ENCODE measurements at regions not wholly inside any gene's neighbourhood (a gene's known extent, or its start where the extent isn't known, plus 50 kb on each side); places are given as distances from the start of the nearest gene placed in this dataset.
"Not testable (repeated sequence)": the region's sequence is repeated elsewhere in the genome, so short reads cannot be mapped to it uniquely, and the experiment has no call there.

- no peak for DNase-seq (ENCODE audit: low spot score)
Observed at GRCh38 chr11:28808771-28809170, 700.6 kb downstream of the METTL15 start.

- DNase-seq (ENCODE audit: low spot score): no peak
Observed at GRCh38 chr11:28799316-28799715, 691.1 kb downstream of the METTL15 start.

- no peak for DNase-seq (ENCODE audit: low spot score)
Observed at GRCh38 chr11:28798286-28798685, 690.1 kb downstream of the METTL15 start.

- DNase-seq (ENCODE audit: low spot score): no peak
Observed at GRCh38 chr11:28797536-28797935, 689.3 kb downstream of the METTL15 start.

- no peak for DNase-seq (ENCODE audit: low spot score)
Observed at GRCh38 chr11:28794405-28794804, 686.2 kb downstream of the METTL15 start.

- no peak for DNase-seq (ENCODE audit: low spot score)
Observed at GRCh38 chr11:28793282-28793738, 685.1 kb downstream of the METTL15 start.

- DNase-seq (ENCODE audit: low spot score): no peak
Observed at GRCh38 chr11:28792856-28793255, 684.7 kb downstream of the METTL15 start.

GRCh38 chr11:28787897-28788296 lies 679.7 kb downstream of the METTL15 start:
- not testable (repeated sequence) for DNase-seq (ENCODE audit: low spot score)

GRCh38 chr11:28777126-28777525 lies 668.9 kb downstream of the METTL15 start:
- no peak for DNase-seq (ENCODE audit: low spot score)

GRCh38 chr11:28773606-28774005 lies 665.4 kb downstream of the METTL15 start:
- no peak for DNase-seq (ENCODE audit: low spot score)

GRCh38 chr11:28770806-28771205 lies 662.6 kb downstream of the METTL15 start:
- DNase-seq (ENCODE audit: low spot score): no peak

- no peak for DNase-seq (ENCODE audit: low spot score)
Observed at GRCh38 chr11:28767574-28767973, 659.4 kb downstream of the METTL15 start.

GRCh38 chr11:28763876-28764275 lies 655.7 kb downstream of the METTL15 start:
- DNase-seq (ENCODE audit: low spot score): no peak

GRCh38 chr11:28763151-28763550 lies 655.0 kb downstream of the METTL15 start:
- DNase-seq (ENCODE audit: low spot score): no peak

GRCh38 chr11:28760676-28761390 lies 652.6 kb downstream of the METTL15 start:
- DNase-seq (ENCODE audit: low spot score): no peak

GRCh38 chr11:28759311-28759710 lies 651.1 kb downstream of the METTL15 start:
- no peak for DNase-seq (ENCODE audit: low spot score)

GRCh38 chr11:28757725-28758515 lies 649.7 kb downstream of the METTL15 start:
- DNase-seq (ENCODE audit: low spot score): no peak

- no peak for DNase-seq (ENCODE audit: low spot score)
Observed at GRCh38 chr11:28756977-28757376, 648.8 kb downstream of the METTL15 start.

GRCh38 chr11:28743061-28743550 lies 634.9 kb downstream of the METTL15 start:
- DNase-seq (ENCODE audit: low spot score): no peak

- DNase-seq (ENCODE audit: low spot score): no peak
Observed at GRCh38 chr11:28739489-28740280, 631.5 kb downstream of the METTL15 start.

GRCh38 chr11:28738549-28738948 lies 630.4 kb downstream of the METTL15 start:
- no peak for DNase-seq (ENCODE audit: low spot score)

GRCh38 chr11:28736256-28736655 lies 628.1 kb downstream of the METTL15 start:
- no peak for DNase-seq (ENCODE audit: low spot score)
